Breast epithelium (tissue), 3 donors: ENCODE measurements at regions not wholly inside any gene's neighbourhood (a gene's known extent, or its start where the extent isn't known, plus 50 kb on each side); places are given as distances from the start of the nearest gene placed in this dataset.

Experiments used
- POLR2A ChIP-seq: fragments of 450-650 bp; IDR thresholded peaks from one replicate; pipeline ENCODE4 v1.6.1; 2016; ENCODE audit warnings: antibody characterized with exemption, mild to moderate bottlenecking, moderate library complexity
- POLR2AphosphoS5 ChIP-seq, 3 donors: sonication (generic); formaldehyde crosslinking; IDR thresholded peaks; one replicate each; pipeline ENCODE4 v1.6.1; 2017; ENCODE audit warnings: antibody characterized with exemption in 3 of 3
- TF ChIP-seq, protein P1 (sequence below), 3 donors: fragments of 450-650 bp; IDR thresholded peaks; one replicate each; pipeline ENCODE4 v1.5.1; 2016 to 2017; ENCODE audit warnings: antibody characterized with exemption in 3 of 3, mild to moderate bottlenecking in 3 of 3, moderate library complexity in 3 of 3

DNA sequence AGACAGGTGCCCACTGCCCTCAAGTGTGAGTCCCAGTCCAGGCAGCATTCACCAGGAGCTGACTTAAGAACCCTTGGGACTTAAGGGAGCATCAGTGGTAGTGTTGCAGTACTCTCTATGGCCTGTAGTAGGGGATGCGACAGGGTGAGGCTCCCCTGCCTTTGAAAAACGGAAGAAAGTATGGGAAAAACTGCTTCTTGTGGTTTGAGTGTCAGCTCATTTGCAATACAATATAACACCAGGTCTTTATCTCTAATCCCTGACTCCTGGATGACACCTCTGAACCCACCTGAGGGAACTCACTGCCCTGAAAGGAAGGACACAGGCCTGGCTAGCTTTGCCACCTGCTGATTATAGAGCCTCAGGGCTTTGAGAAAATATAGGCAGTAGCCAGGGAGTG is 176.0 kb downstream of the SMARCA1 start:
- TF ChIP-seq, protein P1, sequence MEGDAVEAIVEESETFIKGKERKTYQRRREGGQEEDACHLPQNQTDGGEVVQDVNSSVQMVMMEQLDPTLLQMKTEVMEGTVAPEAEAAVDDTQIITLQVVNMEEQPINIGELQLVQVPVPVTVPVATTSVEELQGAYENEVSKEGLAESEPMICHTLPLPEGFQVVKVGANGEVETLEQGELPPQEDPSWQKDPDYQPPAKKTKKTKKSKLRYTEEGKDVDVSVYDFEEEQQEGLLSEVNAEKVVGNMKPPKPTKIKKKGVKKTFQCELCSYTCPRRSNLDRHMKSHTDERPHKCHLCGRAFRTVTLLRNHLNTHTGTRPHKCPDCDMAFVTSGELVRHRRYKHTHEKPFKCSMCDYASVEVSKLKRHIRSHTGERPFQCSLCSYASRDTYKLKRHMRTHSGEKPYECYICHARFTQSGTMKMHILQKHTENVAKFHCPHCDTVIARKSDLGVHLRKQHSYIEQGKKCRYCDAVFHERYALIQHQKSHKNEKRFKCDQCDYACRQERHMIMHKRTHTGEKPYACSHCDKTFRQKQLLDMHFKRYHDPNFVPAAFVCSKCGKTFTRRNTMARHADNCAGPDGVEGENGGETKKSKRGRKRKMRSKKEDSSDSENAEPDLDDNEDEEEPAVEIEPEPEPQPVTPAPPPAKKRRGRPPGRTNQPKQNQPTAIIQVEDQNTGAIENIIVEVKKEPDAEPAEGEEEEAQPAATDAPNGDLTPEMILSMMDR (IDR thresholded peaks at IDR 0.05): no peak
- TF ChIP-seq POLR2A (no peak), POLR2AphosphoS5 (IDR thresholded peaks at IDR 0.05) (no peak)
